HL-60 (cell line): ENCODE measurements at regions not wholly inside any gene's neighbourhood (a gene's known extent, or its start where the extent isn't known, plus 50 kb on each side); places are given as distances from the start of the nearest gene placed in this dataset.

Experiments
- CTCF ChIP-seq: IDR thresholded peaks from one replicate; pipeline ENCODE4 v1.5.1; 2011; ENCODE audit warnings: low read length, control low read depth, inconsistent platforms; ENCODE audit not compliant: insufficient read depth
- GABPA ChIP-seq: IDR thresholded peaks from 2 replicates; pipeline ENCODE4 v1.6.1; 2012; ENCODE audit warnings: low read depth
- REST ChIP-seq: IDR thresholded peaks from 2 replicates; pipeline ENCODE4 v1.6.1; 2012; ENCODE audit warnings: low read depth; ENCODE audit not compliant: insufficient replicate concordance

GRCh38 chr12:114266536-114266935, 139.4 kb downstream of the TBX5 start:
- TF ChIP-seq REST (no peak), CTCF (no peak), GABPA (no peak)
